ENCODE measurements at regions not wholly inside any gene's neighbourhood (a gene's known extent, or its start where the extent isn't known, plus 50 kb on each side); places are given as distances from the start of the nearest gene placed in this dataset.
A peak's percentile ranks its signal among the peaks of the same experiment; 100 is the strongest.

- TF ChIP-seq E2F8 (IDR thresholded peaks at IDR 0.05; ENCODE audit: low read depth, partially characterized antibody), result peak; percentile 75
- peak; percentile 52; the same call in 1 of the 2 replicates for TF ChIP-seq RAD51 (IDR thresholded peaks at IDR 0.05)
- TF ChIP-seq PRDM15 (CRISPR knock-in tag; IDR thresholded peaks at IDR 0.05), result no peak
- TF ChIP-seq SPI1 (IDR thresholded peaks at IDR 0.05; ENCODE audit: borderline replicate concordance, insufficient read depth, low read depth, low read length), result no peak
- peak in 1 of 2 experiments; percentile 75; a peak in 1 of 4 replicates for TF ChIP-seq ETV6 (conservative IDR thresholded peaks at IDR 0.05 in 1 of 2, IDR thresholded peaks at IDR 0.05 in 1 of 2; ENCODE audit: borderline replicate concordance in 1 of 2, low read depth in 1 of 2)
- no peak; the same call in 1 of the 2 replicates for TF ChIP-seq ZNF207 (IDR thresholded peaks at IDR 0.05; ENCODE audit: borderline replicate concordance)
- no peak for TF ChIP-seq MYB (IDR thresholded peaks at IDR 0.05; ENCODE audit: borderline replicate concordance, low read depth, low read length)
These were observed 189.6 kb upstream of the SEMA6A start (continued) for GRCh38 chr5:116763987-116764866.

All from GM12878 (cell line).